ENCODE measurements at regions not wholly inside any gene's neighbourhood (a gene's known extent, or its start where the extent isn't known, plus 50 kb on each side); places are given as distances from the start of the nearest gene placed in this dataset.

GRCh38 chr4:166658585-166658984 is 575.7 kb downstream of the SPOCK3 start:
- no peak for DNase-seq

GRCh38 chr4:166662266-166662843 is 571.9 kb downstream of the SPOCK3 start:
- no peak for DNase-seq

GRCh38 chr4:166670341-166670740 is 564.0 kb downstream of the SPOCK3 start:
- DNase-seq, result no peak

GRCh38 chr4:166673911-166674310 is 560.4 kb downstream of the SPOCK3 start:
- DNase-seq, result no peak

- DNase-seq, result no peak
These were observed 558.9 kb downstream of the SPOCK3 start for GRCh38 chr4:166675411-166675810.

- DNase-seq, result no peak
These were observed 553.5 kb downstream of the SPOCK3 start for GRCh38 chr4:166680796-166681195.

GRCh38 chr4:166682200-166682599 is 552.1 kb downstream of the SPOCK3 start:
- DNase-seq, result no peak

Data from cerebellar nuclear complex (tissue), 1 donor.